Activated CD4-positive, alpha-beta T cell treated with anti-CD3 and anti-CD28 coated beads, Interleukin-2, amount 10 ng/mL, durations not matched to agents 7 days and 5 days (primary cell): ENCODE measurements at regions not wholly inside any gene's neighbourhood (a gene's known extent, or its start where the extent isn't known, plus 50 kb on each side); places are given as distances from the start of the nearest gene placed in this dataset.
"Not testable (repeated sequence)": the region's sequence is repeated elsewhere in the genome, so short reads cannot be mapped to it uniquely, and the experiment has no call there.

Experiments
- CTCF ChIA-PET: fragments of 350-600 bp; sonication (Branson Sonifier 250); formaldehyde crosslinking; loops from one replicate; lab custom pipeline; 2021; ENCODE audit warnings: antibody characterized with exemption; lab: Charles Lee
- POLR2A ChIA-PET: fragments of 350-600 bp; sonication (Branson Sonifier 250); formaldehyde crosslinking; loops from one replicate; lab custom pipeline; 2021; ENCODE audit warnings: antibody characterized with exemption; lab: Charles Lee
- DNase-seq: peaks from one replicate; pipeline ENCODE4 v3.0.0-alpha.2; 2020
- H3K27ac Mint-ChIP-seq: one replicate; pipeline ENCODE4 v1.8.0; 2021; ENCODE audit warnings: mild to moderate bottlenecking, moderate library complexity, mixed read lengths
- H3K27me3 Mint-ChIP-seq: one replicate; pipeline ENCODE4 v1.8.0; 2021; ENCODE audit warnings: mixed read lengths
- H3K36me3 Mint-ChIP-seq: one replicate; pipeline ENCODE4 v1.8.0; 2021; ENCODE audit warnings: low read depth, mixed read lengths
- H3K4me1 Mint-ChIP-seq: one replicate; pipeline ENCODE4 v1.8.0; 2021; ENCODE audit warnings: mixed read lengths
- H3K4me3 Mint-ChIP-seq: one replicate; pipeline ENCODE4 v1.8.0; 2021; ENCODE audit warnings: mild to moderate bottlenecking, moderate library complexity, mixed read lengths
- H3K9me3 Mint-ChIP-seq: one replicate; pipeline ENCODE4 v1.8.0; 2021; ENCODE audit warnings: mixed read lengths

DNA sequence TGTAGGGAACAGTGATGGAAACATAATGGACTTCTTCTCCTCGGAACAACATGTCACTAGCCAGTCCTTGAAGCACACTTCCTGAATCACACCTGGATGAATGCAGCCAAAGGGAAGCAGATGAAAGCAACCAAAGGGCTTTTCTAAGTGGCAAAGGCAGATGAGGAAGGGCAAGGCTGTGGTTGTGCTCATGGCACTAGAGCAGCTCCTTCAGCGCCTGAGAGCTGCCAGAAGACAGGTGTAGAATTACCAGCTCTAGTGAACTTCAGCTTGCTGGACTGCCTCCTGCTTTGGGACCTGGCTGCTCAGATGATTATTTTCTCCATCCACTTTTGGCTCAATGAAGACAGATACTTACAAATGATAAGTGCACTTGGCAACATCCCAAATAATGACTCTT lies 1372.1 kb upstream of the SEL1L start:
- DNase-seq, result no peak
- POLR2A ChIA-PET, result no interaction called here
- H3K9me3 Mint-ChIP-seq, result peaks cover 9% of the 10 kb centered on the region
- no peak overlapping the region for H3K4me3 Mint-ChIP-seq
- H3K27me3 Mint-ChIP-seq, result no peaks in the 10 kb centered on the region
- no peaks in the 10 kb centered on the region for H3K36me3 Mint-ChIP-seq
- H3K27ac Mint-ChIP-seq, result no peak overlapping the region
- CTCF ChIA-PET, result no interaction called here
- H3K4me1 Mint-ChIP-seq, result no peaks in the 10 kb centered on the region

DNA sequence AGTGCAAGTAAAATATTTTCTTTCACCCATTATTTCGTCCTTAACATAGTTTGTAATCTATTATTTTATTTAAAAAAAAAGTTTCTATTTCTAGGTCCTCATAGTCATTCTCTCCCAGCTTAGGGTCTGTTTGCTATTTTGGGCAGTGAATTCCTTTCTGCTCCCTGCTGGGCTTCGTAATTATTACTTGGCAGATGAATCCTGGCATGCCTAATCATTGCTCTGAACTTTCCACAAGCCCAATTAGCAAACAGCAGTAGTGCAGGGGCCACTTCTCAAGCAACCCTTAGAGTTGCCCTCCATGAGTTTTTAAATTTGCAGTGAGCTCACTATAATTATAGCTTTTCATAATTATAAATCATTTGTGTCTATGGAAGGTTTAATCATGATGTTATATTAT lies 1378.3 kb upstream of the SEL1L start:
- Mint-ChIP-seq H3K27me3 (no peaks in the 10 kb centered on the region), H3K9me3 (peaks cover 4% of the 10 kb centered on the region), H3K27ac (no peak overlapping the region), H3K4me1 (no peaks in the 10 kb centered on the region), H3K36me3 (no peaks in the 10 kb centered on the region), H3K4me3 (no peak overlapping the region)
- POLR2A ChIA-PET, result no interaction called here
- DNase-seq, result no peak
- CTCF ChIA-PET, result no interaction called here

DNA sequence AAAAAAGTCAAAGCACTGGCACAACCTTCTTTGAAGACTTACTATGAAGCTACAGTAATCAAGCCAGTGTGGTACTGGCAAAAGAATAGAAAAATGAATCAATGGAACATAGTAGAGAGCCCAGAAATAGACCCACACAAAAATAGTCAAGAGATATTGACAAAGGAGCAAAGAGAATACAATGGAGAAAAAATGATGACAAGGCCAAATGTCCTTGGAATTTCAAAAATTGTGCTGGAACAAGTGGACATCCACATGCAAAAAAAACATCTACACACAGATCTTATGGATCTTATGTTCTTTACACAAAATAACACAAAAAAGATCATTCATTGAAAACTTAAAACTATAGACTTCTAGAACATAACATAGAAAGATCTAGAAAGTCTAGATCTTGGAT lies 1379.7 kb upstream of the SEL1L start:
- no peaks in the 10 kb centered on the region for H3K27me3 Mint-ChIP-seq

DNA sequence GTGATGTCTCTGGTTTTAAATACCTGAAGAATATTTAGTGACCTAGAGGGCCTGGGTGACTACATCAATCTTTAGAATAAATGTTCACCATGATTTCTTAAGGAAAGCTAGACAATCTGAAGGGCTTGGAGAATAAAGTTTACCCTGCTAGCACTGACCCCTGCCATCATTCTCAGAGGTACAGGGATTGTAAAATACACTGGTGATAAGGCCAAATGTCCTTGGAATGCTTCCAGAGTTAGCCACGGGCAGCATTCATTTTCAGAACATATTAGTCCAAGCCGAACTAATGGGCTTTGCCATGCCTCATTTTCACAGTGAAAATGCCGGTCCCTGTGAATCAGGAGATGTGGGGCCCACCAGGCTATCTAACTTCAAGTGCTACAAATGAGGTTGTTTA lies 1381.7 kb upstream of the SEL1L start:
- Mint-ChIP-seq H3K9me3 (peaks cover 11% of the 10 kb centered on the region), H3K4me3 (no peak overlapping the region), H3K27me3 (no peaks in the 10 kb centered on the region), H3K27ac (no peak overlapping the region), H3K4me1 (no peaks in the 10 kb centered on the region), H3K36me3 (no peaks in the 10 kb centered on the region)
- DNase-seq, result no peak
- POLR2A ChIA-PET, result no interaction called here
- CTCF ChIA-PET, result no interaction called here

More for the DNA sequence above, 1379.7 kb upstream of the SEL1L start:
- Mint-ChIP-seq H3K4me3 (no peak overlapping the region), H3K27ac (no peak overlapping the region), H3K36me3 (no peaks in the 10 kb centered on the region), H3K9me3 (peaks cover 6% of the 10 kb centered on the region), H3K4me1 (no peaks in the 10 kb centered on the region)
- ChIA-PET POLR2A (no interaction called here), CTCF (no interaction called here)
- no peak for DNase-seq

DNA sequence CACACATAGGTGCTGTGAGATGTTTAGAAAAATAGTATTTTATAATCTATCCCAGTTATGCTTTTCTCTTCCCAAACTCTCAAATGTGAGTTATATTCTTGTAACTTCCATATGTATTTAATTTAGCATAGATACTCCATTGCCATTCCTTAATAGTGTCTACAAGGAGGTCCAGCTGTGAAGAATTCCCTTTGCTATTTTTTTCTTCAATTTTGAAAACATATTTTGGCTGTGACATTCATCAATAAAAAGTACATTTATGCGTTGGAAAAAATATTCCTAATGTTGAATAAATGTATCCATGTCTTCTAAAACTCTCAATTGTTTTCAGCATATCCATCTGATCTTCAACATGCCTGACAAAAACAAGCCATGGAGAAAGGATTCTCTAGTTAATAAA lies 1402.0 kb upstream of the SEL1L start:
- Mint-ChIP-seq H3K4me1 (no peaks in the 10 kb centered on the region), H3K36me3 (no peaks in the 10 kb centered on the region), H3K9me3 (peaks cover 7% of the 10 kb centered on the region), H3K27ac (no peak overlapping the region), H3K4me3 (no peak overlapping the region), H3K27me3 (no peaks in the 10 kb centered on the region)
- ChIA-PET POLR2A (no interaction called here), CTCF (no interaction called here)
- DNase-seq, result no peak

GRCh38 chr14:82951171-82951570 lies 1417.5 kb upstream of the SEL1L start:
- no peak for DNase-seq
- Mint-ChIP-seq H3K9me3 (peaks cover 2% of the 10 kb centered on the region), H3K4me1 (no peaks in the 10 kb centered on the region), H3K27me3 (no peaks in the 10 kb centered on the region), H3K36me3 (no peaks in the 10 kb centered on the region), H3K27ac (no peak overlapping the region), H3K4me3 (no peak overlapping the region)
- ChIA-PET POLR2A (no interaction called here), CTCF (no interaction called here)

DNA sequence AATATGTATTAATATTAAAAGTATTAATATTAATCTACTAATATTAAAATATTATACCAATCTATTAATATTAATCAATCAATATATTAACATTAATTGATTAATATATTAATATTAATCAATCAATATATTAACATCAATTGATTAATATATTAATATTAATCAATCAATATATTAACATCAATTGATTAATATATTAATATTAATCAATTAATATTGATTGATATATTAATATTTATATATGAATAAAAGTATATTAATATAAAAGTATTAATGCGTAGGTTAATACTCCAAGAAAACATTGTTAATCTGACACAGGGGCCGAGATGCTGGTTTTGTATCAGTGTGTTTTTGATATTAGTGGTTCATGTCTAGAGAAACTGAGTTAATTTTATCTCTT lies 1430.1 kb upstream of the SEL1L start:
- no peak overlapping the region for H3K4me3 Mint-ChIP-seq
- H3K36me3 Mint-ChIP-seq, result no peaks in the 10 kb centered on the region
- ChIA-PET POLR2A (no interaction called here), CTCF (no interaction called here)
- DNase-seq, result no peak
- H3K27ac Mint-ChIP-seq, result no peak overlapping the region
- H3K9me3 Mint-ChIP-seq, result peaks cover 7% of the 10 kb centered on the region
- H3K4me1 Mint-ChIP-seq, result no peaks in the 10 kb centered on the region
- no peaks in the 10 kb centered on the region for H3K27me3 Mint-ChIP-seq

GRCh38 chr14:82987502-82988124 lies 1454.0 kb upstream of the SEL1L start:
- H3K36me3 Mint-ChIP-seq, result no peaks in the 10 kb centered on the region
- ChIA-PET CTCF (no interaction called here), POLR2A (no interaction called here)
- DNase-seq, result no peak
- H3K4me3 Mint-ChIP-seq, result no peak overlapping the region
- H3K27ac Mint-ChIP-seq, result no peak overlapping the region
- no peaks in the 10 kb centered on the region for H3K4me1 Mint-ChIP-seq
- peaks cover 7% of the 10 kb centered on the region for H3K9me3 Mint-ChIP-seq
- H3K27me3 Mint-ChIP-seq, result no peaks in the 10 kb centered on the region

DNA sequence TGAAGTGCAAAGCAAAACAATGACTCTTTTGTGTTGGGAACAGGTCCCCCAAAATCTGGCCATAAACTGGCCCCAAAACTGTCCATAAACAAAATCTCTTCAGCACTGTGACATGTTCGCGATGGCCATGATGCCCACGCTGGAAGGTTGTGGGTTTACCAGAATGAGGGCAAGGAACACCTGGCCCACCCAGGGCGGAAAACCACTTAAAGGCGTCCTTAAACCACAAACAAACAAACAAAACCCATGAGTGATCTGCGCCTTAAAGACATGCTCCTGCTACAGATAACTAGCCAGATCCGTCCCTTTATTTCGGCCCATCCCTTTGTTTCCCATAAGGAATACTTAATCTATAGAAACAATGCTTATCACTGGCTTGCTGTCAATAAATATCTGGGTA lies 1460.9 kb upstream of the SEL1L start:
- POLR2A ChIA-PET, H3K36me3 Mint-ChIP-seq, H3K27ac Mint-ChIP-seq, H3K4me3 Mint-ChIP-seq, H3K9me3 Mint-ChIP-seq, CTCF ChIA-PET, H3K4me1 Mint-ChIP-seq, DNase-seq, H3K27me3 Mint-ChIP-seq: not testable (repeated sequence)

DNA sequence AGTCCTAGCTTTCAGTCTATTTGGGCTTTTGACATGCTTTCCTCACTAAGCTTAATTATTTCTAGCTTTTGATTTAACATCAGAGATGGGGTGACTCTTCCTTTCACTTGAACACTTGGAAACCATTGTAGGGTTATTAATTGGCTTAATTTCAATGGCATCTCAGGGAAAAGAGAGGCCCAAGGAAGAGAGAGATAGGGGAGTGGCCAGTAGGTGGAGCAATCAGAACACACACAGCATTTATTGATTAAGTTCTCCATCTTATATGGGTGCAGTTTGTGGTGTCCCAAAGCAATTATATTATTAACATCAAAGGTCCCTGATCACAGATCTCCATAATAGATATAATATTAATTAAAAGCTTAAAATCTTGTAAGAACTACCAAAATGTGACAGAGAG lies 1466.1 kb upstream of the SEL1L start:
- Mint-ChIP-seq H3K9me3 (peaks cover 4% of the 10 kb centered on the region), H3K27me3 (no peaks in the 10 kb centered on the region), H3K4me1 (no peaks in the 10 kb centered on the region), H3K27ac (no peak overlapping the region), H3K36me3 (no peaks in the 10 kb centered on the region), H3K4me3 (no peak overlapping the region)
- POLR2A ChIA-PET, result no interaction called here
- DNase-seq, result no peak
- CTCF ChIA-PET, result no interaction called here

- CTCF ChIA-PET, result no interaction called here
- Mint-ChIP-seq H3K9me3 (peaks cover 11% of the 10 kb centered on the region), H3K27ac (no peak overlapping the region), H3K36me3 (no peaks in the 10 kb centered on the region), H3K27me3 (no peaks in the 10 kb centered on the region), H3K4me1 (no peaks in the 10 kb centered on the region), H3K4me3 (no peak overlapping the region)
- no peak for DNase-seq
- POLR2A ChIA-PET, result no interaction called here
Observed at GRCh38 chr14:83004456-83005006, 1470.9 kb upstream of the SEL1L start.

DNA sequence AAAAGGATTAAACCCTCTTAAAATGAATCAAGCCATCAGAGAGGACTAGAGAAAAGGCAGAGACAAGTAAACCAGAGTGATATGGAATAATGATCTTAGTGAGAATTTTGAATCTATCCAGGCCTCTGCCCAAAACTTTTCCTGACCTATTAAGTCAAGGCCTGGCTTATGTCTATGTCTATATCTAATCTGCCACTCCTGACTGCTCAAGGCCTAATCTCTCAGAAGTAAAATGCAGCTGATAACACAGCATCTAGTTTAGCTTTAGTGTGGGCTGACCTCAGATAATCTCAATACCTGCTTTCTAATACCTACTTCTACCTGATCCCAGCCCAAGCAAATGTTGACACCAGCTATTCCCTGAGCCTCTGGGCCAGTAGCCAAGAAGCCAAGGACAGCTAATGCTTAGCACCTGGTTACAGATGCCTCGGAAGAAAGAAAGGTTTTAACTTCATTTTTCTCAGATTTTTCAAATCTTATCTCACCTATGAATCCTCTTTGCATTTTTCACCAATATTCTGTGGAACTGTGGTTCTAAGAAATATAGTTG lies 1472.5 kb upstream of the SEL1L start:
- ChIA-PET CTCF (no interaction called here), POLR2A (no interaction called here)
- peaks cover 14% of the 10 kb centered on the region for H3K9me3 Mint-ChIP-seq
- no peaks in the 10 kb centered on the region for H3K4me1 Mint-ChIP-seq
- no peak overlapping the region for H3K27ac Mint-ChIP-seq
- DNase-seq, result no peak
- H3K4me3 Mint-ChIP-seq, result no peak overlapping the region
- H3K36me3 Mint-ChIP-seq, result no peaks in the 10 kb centered on the region
- H3K27me3 Mint-ChIP-seq, result no peaks in the 10 kb centered on the region

- H3K36me3 Mint-ChIP-seq, H3K27ac Mint-ChIP-seq, H3K4me3 Mint-ChIP-seq, H3K4me1 Mint-ChIP-seq, DNase-seq, H3K27me3 Mint-ChIP-seq, CTCF ChIA-PET, POLR2A ChIA-PET: not testable (repeated sequence)
- H3K9me3 Mint-ChIP-seq, result peaks cover 14% of the 10 kb centered on the region
Observed at GRCh38 chr14:83007052-83007451, 1473.4 kb upstream of the SEL1L start.
